ENCODE measurements at regions not wholly inside any gene's neighbourhood (a gene's known extent, or its start where the extent isn't known, plus 50 kb on each side); places are given as distances from the start of the nearest gene placed in this dataset.

- DNase-seq, result no peak
- H3K27me3 ChIP-seq (ENCODE audit: control insufficient read depth, insufficient read depth, low read length), result no peaks in the 10 kb centered on the region
- no peaks in the 10 kb centered on the region for H3K4me1 ChIP-seq (ENCODE audit: control insufficient read depth in 2 of 3, insufficient read depth in 2 of 3, low read depth in 1 of 3, low read length in 3 of 3)
- TF ChIP-seq, protein P1, sequence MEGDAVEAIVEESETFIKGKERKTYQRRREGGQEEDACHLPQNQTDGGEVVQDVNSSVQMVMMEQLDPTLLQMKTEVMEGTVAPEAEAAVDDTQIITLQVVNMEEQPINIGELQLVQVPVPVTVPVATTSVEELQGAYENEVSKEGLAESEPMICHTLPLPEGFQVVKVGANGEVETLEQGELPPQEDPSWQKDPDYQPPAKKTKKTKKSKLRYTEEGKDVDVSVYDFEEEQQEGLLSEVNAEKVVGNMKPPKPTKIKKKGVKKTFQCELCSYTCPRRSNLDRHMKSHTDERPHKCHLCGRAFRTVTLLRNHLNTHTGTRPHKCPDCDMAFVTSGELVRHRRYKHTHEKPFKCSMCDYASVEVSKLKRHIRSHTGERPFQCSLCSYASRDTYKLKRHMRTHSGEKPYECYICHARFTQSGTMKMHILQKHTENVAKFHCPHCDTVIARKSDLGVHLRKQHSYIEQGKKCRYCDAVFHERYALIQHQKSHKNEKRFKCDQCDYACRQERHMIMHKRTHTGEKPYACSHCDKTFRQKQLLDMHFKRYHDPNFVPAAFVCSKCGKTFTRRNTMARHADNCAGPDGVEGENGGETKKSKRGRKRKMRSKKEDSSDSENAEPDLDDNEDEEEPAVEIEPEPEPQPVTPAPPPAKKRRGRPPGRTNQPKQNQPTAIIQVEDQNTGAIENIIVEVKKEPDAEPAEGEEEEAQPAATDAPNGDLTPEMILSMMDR (IDR thresholded peaks at IDR 0.05; ENCODE audit: borderline replicate concordance, extremely low read depth, insufficient read depth), result no peak
- no peaks in the 10 kb centered on the region for H3K36me3 ChIP-seq (ENCODE audit: control insufficient read depth in 2 of 3, insufficient read depth in 3 of 3, low read length in 3 of 3)
- intact Hi-C loops (cut with DNase I), result no loop called here
- no peak overlapping the region for H3K9ac ChIP-seq (ENCODE audit: low read length in 3 of 3)
- H3K27ac ChIP-seq (ENCODE audit: low read depth in 2 of 2, low read length in 2 of 2), result no peak overlapping the region
- H3K4me3 ChIP-seq (ENCODE audit: low read length in 3 of 3), result no peak overlapping the region
- peaks cover 0 to 5% (median 0%) of the 10 kb centered on the region in 3 donors for H3K9me3 ChIP-seq (ENCODE audit: control insufficient read depth in 2 of 3, insufficient read depth in 1 of 3, low read length in 3 of 3)
- no peak for FAIRE-seq
These were observed 424.1 kb downstream of the TLR4 start for GRCh38 chr9:118128313-118128712.

DNA sequence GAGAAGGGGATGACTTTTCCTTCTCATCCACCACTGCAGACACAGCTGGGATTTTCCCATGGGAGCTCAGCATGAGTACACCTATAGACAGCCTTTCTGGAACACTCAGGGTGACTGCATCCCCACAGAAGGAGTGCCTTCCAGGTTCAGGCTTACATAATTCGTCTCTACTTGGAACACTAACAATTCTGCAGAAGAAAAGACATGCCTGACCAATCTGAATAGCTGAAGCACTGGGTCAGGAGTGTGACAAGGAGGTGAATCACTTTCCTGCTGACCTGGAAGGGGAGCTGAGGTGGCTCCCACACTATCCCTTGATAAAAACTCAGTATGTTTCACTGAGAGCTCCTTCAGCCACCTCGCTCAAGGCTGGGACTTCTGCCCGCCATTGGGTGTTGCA lies 425.3 kb downstream of the TLR4 start:
- no peaks in the 10 kb centered on the region for H3K27me3 ChIP-seq (ENCODE audit: control insufficient read depth, insufficient read depth, low read length)
- no peak overlapping the region for H3K9ac ChIP-seq (ENCODE audit: low read length in 3 of 3)
- no peak overlapping the region for H3K27ac ChIP-seq (ENCODE audit: low read depth in 2 of 2, low read length in 2 of 2)
- H3K4me3 ChIP-seq (ENCODE audit: low read length in 3 of 3), result no peak overlapping the region
- DNase-seq (no peak), FAIRE-seq (no peak)
- H3K9me3 ChIP-seq (ENCODE audit: control insufficient read depth in 2 of 3, insufficient read depth in 1 of 3, low read length in 3 of 3), result peaks cover 0 to 5% (median 0%) of the 10 kb centered on the region in 3 donors
- TF ChIP-seq, protein P1 (IDR thresholded peaks at IDR 0.05; ENCODE audit: borderline replicate concordance, extremely low read depth, insufficient read depth), result no peak
- intact Hi-C loops (cut with DNase I), result no loop called here
- H3K4me1 ChIP-seq (ENCODE audit: control insufficient read depth in 2 of 3, insufficient read depth in 2 of 3, low read depth in 1 of 3, low read length in 3 of 3), result no peaks in the 10 kb centered on the region
- no peaks in the 10 kb centered on the region for H3K36me3 ChIP-seq (ENCODE audit: control insufficient read depth in 2 of 3, insufficient read depth in 3 of 3, low read length in 3 of 3)

DNA sequence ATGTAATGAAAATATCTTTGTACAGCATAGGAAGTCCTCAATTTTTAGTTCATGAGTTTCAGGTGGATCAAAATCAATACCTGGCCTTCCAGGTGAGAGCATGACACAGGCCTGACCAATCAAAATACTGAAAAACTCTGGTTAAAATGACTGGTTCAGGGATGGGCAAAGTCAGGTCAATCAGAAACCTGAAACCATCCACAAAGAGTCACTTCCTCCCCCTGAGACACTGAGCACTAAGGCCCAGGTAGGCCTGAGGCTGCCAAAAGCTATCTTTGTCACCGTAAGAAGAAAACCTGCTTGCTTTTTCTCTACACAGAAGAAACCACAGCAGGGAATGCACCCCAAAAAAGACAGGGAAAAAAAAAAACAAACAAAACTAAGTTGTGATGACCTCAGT lies 444.8 kb downstream of the TLR4 start:
- TF ChIP-seq, protein P1 (IDR thresholded peaks at IDR 0.05; ENCODE audit: borderline replicate concordance, extremely low read depth, insufficient read depth), result no peak
- no peaks in the 10 kb centered on the region for H3K27me3 ChIP-seq (ENCODE audit: control insufficient read depth, insufficient read depth, low read length)

DNA sequence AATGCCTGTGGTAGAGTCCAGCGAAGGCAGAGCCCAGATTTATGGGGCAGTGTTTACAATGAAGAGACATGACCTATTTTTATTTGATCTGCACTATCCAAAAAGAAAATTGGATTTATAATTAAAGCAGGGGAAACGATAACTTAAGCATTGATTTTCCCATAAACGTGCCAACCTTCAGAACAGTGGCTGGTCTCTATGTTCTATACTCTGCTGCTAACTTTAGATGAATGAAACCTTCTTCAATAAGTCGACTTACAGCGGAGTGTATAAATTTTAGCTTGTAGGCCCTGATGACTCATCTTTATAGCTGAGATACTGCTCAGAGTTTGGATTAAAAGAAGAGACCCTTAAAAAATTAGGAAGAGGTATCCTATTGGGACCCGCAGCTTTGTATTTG lies 452.6 kb downstream of the TLR4 start:
- Histone ChIP-seq H3K27ac (ENCODE audit: low read depth in 2 of 2, low read length in 2 of 2) (no peak overlapping the region), H3K27me3 (ENCODE audit: control insufficient read depth, insufficient read depth, low read length) (no peaks in the 10 kb centered on the region), H3K36me3 (ENCODE audit: control insufficient read depth in 2 of 3, insufficient read depth in 3 of 3, low read length in 3 of 3) (no peaks in the 10 kb centered on the region), H3K4me3 (ENCODE audit: low read length in 3 of 3) (no peak overlapping the region), H3K4me1 (ENCODE audit: control insufficient read depth in 2 of 3, insufficient read depth in 2 of 3, low read depth in 1 of 3, low read length in 3 of 3) (no peaks in the 10 kb centered on the region), H3K9me3 (ENCODE audit: control insufficient read depth in 2 of 3, insufficient read depth in 1 of 3, low read length in 3 of 3) (no peaks in the 10 kb centered on the region), H3K9ac (ENCODE audit: low read length in 3 of 3) (no peak overlapping the region)
- DNase-seq, result no peak
- no peak for FAIRE-seq
- TF ChIP-seq, protein P1 (IDR thresholded peaks at IDR 0.05; ENCODE audit: borderline replicate concordance, extremely low read depth, insufficient read depth), result no peak
- intact Hi-C loops (cut with DNase I), result no loop called here

More for the DNA sequence above, 444.8 kb downstream of the TLR4 start:
- Histone ChIP-seq H3K9me3 (ENCODE audit: control insufficient read depth in 2 of 3, insufficient read depth in 1 of 3, low read length in 3 of 3) (no peaks in the 10 kb centered on the region), H3K9ac (ENCODE audit: low read length in 3 of 3) (no peak overlapping the region), H3K4me1 (ENCODE audit: control insufficient read depth in 2 of 3, insufficient read depth in 2 of 3, low read depth in 1 of 3, low read length in 3 of 3) (no peaks in the 10 kb centered on the region), H3K27ac (ENCODE audit: low read depth in 2 of 2, low read length in 2 of 2) (no peak overlapping the region), H3K4me3 (ENCODE audit: low read length in 3 of 3) (no peak overlapping the region), H3K36me3 (ENCODE audit: control insufficient read depth in 2 of 3, insufficient read depth in 3 of 3, low read length in 3 of 3) (no peaks in the 10 kb centered on the region)
- FAIRE-seq, result no peak
- intact Hi-C loops (cut with DNase I), result no loop called here
- no peak for DNase-seq
